GM19467 (cell line): ENCODE measurements at regions not wholly inside any gene's neighbourhood (a gene's known extent, or its start where the extent isn't known, plus 50 kb on each side); places are given as distances from the start of the nearest gene placed in this dataset.

ENCODE experiments used
- ATAC-seq: cut with Tn5 transposase; IDR thresholded peaks from one replicate; pipeline ENCODE4 v1.9.1; 2021; ENCODE audit warnings: mild to moderate bottlenecking, moderate library complexity; ENCODE audit not compliant: unreplicated experiment

DNA sequence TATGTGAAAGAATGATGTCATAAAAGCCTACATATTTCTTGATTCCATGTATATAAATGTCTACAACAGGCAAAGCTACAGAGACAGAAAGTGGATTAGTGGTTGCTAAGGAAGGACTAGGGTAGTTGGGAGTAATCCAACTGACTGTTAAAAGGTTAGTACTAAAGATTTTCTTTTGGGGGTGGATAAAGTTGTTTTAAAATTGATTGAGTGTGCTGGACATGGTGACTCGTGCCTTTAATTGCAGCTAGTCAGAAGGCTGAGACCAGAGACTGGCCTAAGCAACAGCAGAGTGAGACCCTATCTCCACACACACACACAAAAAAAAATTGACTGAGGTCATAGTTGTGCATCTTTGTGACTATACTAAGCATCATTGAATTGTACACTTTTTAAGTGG is 234.3 kb downstream of the C12orf50 start:
- no peak for ATAC-seq

DNA sequence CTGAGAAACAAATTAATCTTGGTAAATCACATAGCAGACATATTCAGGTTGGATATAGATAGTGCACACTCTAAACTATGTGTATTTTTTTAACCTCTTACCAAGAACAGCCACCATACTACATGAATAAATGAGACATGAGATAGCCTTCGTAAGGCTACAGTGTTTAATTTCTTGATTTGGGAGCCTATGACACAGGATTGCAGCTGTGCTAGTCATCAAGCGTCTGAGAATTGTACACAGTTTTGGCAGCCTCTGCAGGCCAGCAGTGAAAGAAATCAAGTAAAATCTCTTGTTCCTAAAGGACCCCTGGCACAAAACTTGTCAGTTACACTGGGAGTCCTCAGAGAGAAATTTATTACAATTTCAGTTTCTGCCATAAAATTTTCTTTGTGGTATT is 236.1 kb downstream of the C12orf50 start:
- no peak for ATAC-seq

DNA sequence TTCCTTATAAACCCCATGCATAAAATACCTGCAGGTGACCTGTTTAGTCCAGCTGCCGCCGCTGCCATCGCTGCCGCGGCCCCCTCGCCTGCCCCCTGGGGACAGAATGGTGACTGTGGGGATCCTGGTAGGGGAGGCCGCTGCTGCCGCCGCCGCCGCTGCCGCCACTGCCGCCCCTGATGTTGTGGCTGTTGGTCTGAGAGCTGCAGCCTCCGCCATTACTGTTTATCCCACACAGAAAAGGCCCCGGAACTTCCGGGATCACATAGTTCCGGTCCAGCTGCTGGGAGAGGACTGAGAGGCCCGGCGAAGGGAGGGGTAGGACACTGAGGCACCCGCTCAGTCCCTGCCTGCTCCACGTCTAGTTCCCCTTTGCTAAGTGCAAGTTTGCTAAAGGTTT is 244.9 kb downstream of the C12orf50 start:
- no peak for ATAC-seq

DNA sequence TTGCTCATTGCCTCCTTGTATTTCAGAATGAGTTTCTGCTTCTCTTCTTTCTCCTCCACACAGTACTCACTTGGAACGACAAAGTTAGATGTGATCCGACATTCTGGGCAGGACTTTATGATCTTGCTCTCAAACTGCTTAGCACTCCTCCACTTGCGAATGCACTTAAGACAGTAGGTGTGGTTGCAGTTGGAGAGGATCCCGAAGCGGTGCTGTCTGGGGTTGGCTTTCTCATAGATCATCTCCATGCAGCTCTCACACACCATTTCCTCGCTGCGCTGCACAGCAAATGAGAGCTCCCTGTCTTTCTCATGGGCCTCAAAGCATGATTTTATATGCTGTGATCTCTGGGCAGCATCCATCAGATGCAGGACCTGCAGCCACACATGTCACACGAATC is 245.7 kb downstream of the C12orf50 start:
- no peak for ATAC-seq

DNA sequence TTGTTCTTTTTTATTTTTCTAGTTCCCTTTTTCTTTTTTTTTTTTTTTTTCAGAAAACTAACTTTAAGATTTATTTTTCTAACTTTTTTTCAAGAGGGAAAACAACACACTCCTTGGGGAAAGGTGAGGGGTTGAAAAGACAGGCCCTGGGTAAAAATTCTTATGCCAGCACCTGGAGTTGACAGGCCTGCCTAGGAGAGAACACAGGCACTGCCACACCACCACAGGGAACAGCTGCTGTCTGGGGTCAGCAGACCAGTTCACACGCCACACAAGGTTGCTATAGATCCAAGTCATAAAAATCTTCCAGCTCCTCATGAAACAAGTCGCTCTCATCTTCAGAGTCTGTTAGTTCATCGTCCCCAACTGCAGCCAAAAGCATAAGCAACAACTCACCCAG is 246.4 kb downstream of the C12orf50 start:
- ATAC-seq = no peak

DNA sequence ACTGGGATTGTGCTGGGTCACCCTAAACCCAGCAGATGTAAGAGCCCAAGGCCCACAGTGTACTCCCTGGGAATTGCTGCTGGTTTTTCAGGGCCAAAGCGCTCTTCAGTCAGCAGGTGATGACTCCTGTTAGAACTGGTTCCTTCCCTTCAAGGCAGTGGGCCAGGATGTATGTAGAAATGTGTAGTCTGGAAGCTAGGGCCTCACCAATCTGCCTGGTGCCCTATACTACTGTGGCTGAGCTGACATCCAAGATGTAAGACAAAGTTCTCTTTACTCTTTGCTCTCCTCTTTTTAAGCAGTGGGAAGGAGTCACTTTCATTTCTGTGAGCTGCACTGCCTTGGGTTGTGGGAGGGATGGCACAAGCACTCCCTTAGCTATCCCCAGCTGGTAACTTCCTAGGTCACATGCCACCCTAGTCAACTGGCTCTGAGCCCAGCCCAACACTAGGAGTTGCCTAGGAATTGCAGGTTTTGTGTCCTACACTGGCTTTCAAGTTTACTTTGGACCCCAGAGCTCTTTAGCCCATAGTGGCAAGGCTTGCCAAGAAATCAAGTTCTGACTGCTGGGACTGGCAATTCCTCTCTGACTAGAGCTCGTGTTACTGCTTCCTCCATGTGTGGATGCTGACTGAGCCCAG is 249.2 kb downstream of the C12orf50 start:
- ATAC-seq = no peak

DNA sequence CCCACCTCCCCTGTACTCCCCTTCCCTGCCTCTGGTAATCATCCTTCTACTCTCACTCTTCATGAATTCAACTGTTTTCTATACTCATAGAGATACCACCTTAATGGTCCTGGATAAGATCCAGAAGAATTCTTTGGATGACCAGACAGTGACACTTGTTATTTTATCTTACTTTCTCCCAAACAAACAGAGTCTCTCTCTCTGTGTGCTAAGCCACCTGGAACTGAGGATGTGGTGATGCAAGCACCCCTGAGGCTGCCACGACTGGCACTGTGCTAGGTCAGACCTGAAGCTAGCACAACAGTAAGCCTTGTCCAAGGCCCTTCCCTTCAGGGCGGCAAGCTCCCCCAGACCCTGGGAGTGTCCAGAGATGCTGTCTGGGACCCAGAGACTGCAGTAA is 250.2 kb downstream of the C12orf50 start:
- no peak for ATAC-seq

DNA sequence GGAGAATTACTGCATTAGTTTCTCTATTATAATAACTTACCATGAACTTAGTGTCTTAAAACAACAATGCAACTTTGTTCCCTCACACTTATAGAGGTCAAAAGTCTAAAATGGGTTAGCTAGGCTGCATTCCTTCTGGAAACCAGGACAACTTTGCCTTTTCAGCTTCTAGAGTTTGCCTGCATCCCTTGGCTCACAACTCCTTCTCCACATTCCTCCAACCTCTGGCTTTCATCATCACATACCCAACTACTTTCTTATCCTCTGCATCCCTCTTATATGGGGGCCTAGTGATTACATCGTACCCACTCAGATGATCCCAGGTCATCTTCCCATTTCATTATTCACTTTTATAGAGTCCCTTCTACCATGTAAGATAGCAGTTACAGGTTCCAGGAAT is 251.1 kb downstream of the C12orf50 start:
- no peak for ATAC-seq

DNA sequence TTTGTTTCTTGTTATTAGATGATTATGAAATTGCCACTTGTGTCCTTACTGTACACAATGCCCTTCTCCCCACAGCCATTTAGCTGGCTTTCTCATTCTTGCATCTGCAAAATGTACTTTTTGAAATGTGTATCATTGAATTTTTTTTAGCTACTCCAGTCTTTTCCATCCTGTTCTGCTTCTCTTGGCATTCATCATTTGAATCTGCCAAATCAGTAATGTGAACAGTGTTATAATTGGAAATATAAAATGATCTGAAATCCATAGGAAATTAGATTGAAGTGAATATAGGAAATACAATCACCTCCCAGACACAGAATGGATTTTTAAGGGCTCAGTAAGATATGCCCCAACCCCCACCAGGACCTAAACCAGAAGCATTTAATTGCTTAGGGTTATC is 253.4 kb downstream of the C12orf50 start:
- ATAC-seq = no peak

DNA sequence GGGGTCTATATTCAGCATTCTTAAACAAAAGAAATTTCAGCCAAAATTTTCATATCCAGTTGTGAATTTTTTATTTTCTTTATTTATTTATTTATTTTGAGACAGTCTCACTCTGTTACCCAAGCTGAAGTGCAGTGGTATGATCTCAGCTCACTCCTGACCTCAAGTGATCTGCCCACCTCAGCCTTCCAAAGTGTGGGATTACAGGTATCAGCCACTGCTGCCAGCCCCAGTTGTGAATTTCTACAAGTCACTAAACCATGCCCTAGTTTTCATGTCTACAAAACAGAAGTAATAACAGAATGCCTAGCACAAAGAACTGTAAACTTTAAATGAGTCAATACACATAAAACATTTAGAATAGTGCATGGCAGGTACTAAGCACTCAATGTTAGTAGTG is 254.2 kb downstream of the C12orf50 start:
- no peak for ATAC-seq

DNA sequence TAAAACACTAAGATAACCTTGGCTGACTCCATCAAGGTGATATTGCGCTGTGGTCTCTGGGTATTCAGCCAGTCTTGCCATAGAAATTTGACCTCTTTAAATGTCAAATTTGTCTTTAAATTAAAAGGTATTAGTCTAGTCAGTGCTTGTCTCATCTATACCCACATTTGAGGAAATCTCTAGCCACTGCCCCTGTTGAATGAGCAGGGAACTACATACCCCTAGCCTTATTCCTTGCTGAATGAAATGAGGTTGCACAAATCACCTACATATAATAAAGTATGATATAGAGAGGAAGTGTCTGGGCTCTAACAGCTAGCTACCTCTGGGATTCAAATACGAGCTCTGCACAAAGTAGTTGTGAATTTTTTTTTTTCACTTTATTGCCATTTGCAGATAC is 256.8 kb downstream of the C12orf50 start:
- ATAC-seq = no peak

DNA sequence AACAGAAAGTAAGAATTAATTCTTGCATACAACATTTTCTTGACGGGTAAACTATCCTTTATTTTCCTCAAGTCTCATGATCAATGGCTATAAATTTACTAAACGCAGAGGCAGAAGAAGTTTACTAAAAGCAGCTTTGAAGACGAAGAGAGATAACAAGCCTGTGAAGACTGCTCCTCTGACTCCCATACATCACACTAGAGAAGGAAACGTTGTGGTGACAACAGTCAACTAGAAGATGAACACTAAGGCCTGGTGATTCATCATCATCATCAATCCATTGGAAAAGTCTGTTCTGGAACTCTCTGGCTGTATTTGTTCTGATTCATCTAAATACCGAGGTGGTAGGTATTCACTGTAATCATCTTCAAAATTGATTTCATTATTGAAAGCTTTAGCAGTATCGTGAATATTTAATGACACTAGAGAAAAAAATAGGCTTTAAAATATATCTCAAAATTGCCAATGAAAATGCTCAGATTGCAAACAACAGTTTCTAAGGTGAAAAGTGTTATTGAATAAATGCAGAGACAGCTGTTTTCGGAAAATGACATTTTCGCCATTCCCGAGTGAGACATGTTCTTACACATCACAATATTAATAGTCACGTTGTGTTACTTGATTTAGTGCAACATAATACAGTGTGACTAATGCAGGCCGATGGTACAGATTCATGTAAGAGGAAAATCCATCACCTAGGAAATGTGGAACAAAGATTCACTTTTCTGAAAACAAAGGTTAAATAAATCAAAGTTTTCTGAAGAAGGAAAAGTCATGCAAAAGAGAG is 260.5 kb downstream of the C12orf50 start:
- ATAC-seq = no peak

DNA sequence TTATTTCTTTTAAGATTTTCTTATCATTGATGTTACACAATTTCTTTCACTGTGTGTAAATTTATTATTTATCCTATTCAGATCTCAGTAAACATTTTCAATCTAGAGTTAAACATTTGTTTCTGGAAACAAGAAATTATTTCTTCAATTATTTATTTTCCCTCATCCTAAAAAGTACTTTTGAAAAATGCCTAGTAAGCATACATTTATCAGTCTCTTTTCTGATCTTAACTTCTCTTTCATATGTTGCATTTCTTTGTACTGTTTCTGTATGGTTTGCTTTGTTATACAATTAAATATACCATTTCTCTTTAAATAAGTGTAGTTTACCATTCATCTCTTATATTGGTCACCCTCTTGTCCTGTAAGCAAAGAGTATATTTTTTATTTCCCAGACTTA is 263.2 kb downstream of the C12orf50 start:
- no peak for ATAC-seq

DNA sequence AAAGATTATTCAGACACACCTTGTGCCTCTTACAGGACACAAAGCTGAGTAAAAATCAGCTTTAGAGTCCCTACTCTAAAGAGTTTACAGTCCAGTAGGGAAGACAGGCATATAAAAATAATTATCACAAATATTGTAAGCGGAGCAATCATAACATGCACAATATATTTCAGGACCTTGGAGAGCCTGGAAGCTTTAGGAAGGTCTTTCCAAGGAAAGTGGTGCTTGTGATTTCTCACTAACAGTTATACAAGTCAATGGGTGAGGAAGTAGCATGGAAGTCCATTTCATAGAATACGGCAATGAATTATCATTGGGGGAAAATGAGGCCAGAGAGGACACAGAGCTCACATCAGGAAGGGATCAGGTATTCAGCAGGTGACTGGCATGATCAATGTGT is 268.3 kb downstream of the C12orf50 start:
- ATAC-seq = no peak

DNA sequence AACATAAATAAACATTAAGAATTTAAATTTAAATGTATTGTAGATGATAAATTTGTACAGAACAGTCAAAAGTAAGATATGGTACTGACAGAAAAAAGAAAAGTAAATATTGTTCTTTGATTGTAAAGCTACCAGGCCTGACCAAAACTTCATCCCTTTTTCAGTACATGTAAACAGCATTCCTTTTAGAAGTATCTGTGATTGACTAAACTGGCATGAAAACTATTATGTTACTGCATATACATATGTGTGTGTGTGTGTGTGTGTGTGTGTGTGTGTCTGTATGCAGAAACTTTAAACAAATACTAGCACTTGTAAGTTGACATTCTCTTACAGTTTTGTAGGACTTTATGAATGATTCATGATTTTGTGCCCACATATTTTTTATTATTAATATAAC is 270.9 kb downstream of the C12orf50 start:
- ATAC-seq = no peak

DNA sequence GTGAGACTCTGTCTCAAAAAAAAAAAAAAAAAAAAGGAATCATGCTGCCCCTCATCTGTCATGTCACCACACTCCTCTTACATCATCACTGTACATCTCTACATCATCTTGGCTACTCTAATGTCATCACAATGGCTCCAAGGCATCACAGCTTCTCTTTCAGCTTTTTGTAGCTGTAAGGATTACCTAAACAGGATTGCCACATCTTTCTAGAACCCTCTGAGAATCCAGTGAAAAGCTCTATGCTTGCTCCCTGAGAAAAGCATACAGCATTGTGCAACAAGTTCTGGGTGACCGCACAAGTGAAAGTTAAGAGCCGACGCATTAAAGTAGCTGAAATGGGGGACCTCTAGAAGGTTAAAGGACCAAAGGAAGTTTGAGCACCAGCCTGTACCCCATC is 272.5 kb downstream of the C12orf50 start:
- ATAC-seq = no peak

DNA sequence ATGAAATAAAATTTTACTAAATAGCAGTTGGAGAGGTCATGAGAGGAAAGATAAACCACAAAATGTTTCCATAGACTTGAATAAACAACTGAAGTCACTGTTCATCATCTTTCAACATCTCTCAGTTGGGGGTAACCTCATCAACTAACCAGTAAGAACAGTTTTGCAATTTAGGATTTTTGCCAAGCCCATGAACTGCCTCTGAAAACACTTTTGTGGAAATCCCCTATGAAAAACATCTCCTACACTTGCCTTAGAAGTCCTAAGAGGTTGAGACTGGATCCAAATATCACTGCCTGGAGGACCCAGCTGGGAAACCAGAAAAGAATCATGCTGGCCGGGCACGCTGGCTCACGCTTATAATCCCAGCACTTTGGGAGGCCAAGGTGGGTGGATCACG is 273.1 kb downstream of the C12orf50 start:
- ATAC-seq = no peak

DNA sequence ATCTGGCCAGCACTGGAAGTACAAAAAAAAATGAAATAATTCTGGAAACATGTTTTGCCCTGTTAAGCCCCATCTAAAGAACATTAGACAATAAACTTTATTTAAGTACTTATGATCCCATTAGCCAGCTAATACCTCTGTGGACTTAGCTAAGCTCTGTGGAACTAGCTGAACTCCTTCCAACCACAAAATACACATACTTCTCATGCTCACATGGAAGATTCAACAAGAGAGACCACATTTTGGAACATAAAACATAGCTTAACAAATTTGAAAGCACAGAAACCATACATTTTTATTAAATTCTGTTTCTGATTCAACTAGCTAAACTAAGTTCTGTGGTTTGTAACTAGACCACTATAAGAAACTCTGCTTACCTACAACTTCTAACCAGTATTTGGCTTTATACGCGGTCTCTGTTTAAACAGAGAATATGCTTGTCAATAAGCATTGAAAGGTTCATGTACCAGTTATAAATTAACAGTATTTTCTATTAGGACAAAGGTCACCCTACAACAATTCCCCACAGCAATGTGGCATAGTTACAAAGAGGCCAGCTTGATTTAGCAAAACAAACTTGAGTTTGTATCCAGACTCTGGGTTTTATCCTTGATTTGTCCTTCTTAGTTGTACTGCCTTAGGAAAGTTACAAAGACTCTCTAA is 300.1 kb downstream of the C12orf50 start:
- no peak for ATAC-seq

DNA sequence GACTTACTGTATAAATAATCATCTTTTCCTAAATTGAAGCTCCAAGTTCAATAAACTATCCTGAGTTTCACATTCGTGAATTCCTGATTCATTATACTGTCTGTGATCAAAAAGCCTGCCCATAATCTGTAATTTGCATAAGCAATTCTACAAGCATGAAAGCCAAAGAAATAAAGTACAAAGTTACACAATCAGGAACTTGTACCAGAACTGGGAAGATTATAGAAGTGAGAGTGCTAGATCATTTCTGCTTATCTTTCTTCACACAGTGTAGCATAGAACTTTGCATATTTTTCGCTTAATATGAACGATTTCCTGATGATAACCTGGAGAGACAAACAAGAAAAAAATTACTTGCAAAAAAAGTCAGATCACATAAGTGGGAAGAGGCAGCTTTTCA is 308.2 kb downstream of the C12orf50 start:
- no peak for ATAC-seq

DNA sequence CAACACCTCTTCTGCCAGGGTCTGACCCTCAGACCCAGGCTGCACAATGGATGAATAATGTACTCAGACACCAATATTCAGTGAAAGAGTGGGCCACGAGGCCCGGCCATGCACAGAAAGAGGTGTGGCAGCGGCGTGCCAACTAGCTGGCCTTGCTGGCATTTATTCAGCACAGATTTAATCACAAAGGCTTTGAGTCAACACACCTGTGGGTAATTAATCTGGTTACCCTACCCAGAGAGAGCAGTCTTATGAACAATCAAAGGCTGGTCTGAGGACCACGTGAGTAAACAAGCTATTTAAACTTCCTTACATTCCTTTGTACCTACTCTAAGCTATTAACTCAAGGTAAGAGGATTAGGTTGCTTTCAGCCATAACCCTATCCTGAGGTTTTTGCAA is 324.8 kb downstream of the C12orf50 start:
- ATAC-seq = no peak

DNA sequence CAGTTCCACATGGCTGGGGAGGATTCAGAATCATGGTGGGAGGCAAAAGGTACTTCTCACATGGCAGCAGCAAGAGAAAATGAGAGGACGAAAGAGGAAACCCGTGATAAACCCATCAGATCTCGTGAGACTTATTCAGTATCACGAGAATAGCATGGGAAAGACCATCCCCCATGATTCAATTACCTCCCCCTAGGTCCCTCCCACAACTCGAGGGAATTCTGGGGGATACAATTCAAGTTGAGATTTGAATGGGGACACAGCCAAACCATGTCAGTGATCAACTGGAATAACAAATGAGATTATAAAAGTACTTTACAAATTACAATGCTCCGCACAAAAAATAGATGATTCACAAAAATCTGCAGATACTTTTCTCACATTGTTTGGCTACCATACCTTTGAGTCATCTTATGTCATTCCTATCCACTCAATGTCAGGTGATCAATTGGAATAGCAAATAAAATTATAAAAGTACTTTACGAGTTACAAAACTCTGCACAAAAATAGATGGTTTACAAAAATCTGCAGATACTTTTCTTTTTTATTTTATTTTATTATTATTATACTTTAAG is 338.9 kb downstream of the C12orf50 start:
- ATAC-seq = no peak

DNA sequence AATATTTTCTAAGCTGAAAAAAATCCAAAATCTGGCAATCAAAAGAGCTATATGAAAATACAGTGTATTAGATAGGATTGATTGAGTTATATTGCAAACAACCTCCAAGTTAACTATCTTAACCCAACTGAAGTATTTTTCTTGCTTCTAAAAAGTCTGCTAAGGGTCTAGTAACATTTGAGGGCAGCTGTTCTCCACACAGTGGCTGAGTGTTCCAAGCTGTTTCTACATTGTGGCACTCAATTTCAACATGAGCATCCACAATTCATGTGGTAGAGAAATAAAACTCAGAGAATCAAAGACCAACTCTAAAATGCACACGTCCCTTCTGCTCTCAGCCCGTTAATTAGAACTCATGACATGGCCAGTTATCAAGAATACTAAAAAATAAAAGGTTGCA is 340.0 kb downstream of the C12orf50 start:
- ATAC-seq = no peak
